Activated CD8-positive, alpha-beta memory T cell treated with anti-CD3 and anti-CD28 coated beads for 24 hours (primary cell): ENCODE measurements at regions not wholly inside any gene's neighbourhood (a gene's known extent, or its start where the extent isn't known, plus 50 kb on each side); places are given as distances from the start of the nearest gene placed in this dataset.

ENCODE experiments used
- DNase-seq: peaks from one replicate; pipeline ENCODE4 v3.0.0-alpha.2; 2020

DNA sequence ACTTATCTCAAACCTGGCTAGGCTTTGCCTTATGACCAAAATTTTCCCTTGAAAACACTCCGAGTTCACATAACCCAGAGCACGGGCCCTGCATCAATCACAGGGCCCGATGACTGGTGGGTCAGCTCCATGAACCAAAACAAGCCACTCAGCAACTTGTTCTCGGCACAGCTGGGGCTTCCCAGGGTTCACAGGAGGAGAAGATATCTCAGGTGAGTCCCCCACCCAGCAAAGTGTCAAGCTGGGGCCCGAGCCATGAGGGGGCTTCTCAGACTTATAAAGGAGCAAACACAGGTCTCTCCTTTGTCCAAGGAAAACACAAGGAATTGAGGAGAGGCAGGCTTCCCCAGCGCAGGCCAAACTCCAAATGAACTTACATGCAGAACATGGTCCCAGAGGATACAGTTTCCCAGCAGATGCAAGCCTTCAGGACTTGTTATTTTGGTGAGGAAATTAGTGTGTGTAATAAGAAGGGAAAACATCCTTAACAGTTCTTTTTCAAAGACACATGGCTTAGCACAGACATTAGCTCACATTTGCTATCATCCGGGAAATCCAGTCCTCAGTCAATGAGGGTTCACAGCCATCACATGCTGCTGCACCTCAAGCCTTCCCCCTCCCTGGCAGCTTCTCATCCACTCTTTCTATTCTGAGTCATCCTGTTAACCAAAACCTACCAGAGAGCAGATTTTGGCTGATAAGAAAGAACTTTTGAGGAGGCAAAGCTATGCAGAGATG is 98.1 kb upstream of the NFIA start:
- no peak for DNase-seq

- DNase-seq = no peak
Measured at GRCh38 chr1:60983701-60984061, 98.7 kb upstream of the NFIA start.

- DNase-seq = no peak
Measured at GRCh38 chr1:60982539-60982938, 99.8 kb upstream of the NFIA start.

DNA sequence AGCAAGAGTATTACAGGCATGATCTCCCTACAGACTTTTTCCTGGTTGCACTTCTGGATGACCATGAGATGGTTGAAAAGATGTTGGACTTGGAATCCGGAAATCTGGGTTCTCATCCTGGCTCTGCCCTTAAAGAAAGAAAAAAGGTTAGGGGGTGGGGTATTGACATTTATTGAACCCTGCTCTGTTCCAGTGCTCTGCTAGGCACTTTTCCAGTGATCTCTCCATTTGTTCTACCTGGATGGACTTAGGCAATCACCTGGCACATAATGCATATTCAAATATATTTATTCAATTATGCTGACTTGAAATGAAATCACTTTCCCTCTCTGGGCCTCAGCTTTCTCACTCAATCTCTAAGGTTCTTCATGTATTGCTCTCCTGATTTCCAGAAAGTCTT is 101.0 kb upstream of the NFIA start:
- no peak for DNase-seq

DNA sequence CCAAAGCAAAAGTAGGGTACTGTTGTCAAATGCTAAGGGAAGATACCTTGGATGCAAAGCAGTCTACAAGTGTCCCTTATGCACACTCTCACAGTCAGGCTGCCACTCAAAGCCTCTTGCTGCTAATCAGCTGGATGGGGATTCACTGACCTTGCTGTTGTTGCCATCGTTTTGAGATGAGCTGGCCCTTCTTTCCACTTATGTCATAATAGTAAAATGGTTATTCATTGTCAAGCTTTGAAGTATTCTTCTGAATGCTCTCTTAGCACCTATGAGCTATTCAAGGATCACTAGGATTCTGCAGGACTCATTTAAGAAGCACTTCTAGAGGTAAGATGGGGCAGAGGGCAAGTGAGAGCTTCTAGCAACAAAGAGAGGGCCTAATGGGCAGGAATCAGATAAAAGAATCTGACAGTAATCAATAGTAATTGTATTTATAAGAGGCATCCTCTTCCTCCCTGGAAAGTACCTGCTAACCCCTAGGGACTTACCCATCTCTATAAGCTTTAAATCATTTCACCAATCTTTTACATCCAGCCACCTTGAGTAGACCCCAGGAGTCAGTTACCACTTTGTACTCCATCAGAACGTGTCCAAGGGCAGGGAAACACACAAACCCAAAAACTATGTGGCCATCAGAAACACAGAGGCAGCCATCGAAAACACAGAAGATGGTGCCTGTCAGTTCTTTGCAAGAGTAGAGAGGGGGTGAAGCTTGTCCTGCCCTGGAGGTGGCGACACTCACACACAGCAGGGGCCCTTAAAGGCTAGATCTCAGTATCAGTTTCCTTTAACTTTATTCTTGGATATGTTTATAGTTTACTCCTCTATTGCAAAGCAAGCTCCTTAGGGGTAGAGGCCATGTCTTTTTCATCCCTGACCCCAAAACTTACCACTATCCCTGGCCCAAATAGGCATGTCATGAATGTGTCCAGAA is 103.7 kb upstream of the NFIA start:
- DNase-seq = peak; percentile 56

DNA sequence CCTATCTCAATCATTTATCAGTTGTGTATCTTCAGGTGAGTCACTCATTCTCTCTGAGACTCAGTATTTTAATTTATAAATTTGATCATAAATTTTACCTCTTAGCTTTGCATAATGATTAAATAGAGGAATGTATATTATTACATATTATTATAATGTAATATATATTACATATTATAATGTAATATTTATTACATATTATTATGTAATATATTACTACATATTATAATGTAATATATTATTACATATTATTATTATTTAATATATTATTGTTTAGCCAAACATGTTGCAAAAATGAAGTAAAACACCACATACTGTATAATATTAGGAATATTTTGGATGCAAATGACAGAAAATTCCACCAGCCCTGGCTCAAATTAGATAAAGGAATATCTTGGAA is 104.7 kb upstream of the NFIA start:
- no peak for DNase-seq

DNA sequence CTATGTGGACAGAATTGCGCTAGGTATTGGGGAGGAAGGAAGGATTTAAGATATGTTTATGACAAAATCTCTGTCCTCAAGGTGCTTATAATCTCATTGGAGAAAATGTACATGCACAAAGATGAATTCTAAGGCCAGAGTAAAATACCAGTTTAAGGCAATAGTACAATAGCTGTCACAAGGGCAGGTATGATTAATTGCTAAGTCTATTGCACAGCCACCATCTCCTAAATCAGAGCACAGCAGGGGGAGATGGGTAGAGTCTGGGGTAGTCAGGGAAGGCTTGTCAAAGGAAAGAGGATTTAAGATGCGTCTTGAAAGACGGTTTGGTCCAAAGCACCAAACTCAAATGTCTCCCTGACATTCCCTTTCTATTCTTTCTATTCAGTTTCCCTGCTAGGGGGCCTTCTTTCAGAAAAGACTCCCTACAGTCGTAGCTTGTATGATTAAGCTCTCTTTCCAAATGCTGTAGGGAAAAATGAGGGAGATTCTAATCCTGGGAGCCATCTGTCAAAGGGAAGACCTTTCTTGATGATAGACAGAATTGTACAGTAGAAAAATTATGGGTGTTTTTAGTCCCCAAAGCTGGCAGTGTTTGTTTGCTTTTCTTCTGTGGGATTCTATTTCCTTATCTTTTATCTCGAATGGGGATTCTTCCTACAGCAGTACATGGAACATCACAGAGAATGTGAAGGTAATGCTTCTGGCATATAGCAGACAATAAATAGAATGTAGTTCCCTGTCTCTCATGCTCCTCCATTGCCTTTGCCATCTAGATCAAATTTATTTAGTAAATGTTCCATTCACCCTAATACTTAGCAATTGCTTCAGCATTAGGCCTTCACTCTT is 107.6 kb upstream of the NFIA start:
- DNase-seq = no peak

GRCh38 chr1:60973668-60974067 is 108.7 kb upstream of the NFIA start:
- no peak for DNase-seq

DNA sequence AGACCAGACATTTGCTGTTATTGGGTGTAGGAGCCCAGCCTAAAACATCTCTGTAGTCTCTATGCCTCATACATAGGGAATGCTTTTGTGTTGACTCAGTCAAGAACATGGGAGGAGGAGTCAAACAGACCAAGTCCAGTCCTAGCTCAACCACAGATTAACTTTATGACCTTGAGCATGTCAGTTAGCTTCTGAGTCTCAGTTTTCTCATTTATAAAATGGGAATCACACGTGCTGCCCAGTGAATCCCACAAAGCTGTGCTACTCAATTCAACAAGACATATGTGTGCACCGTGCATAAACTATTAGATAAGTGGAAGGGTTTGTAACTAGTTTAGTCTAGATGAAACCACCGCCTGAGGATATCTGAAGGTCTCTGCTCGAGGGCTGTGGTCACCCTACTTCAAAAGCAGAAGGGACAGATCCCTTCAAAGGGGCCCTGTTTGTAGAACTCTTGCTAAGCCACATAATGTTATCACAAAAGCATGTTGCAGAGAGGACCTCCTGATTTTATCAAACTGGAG is 109.5 kb upstream of the NFIA start:
- no peak for DNase-seq

GRCh38 chr1:60971330-60971729 is 111.0 kb upstream of the NFIA start:
- DNase-seq = no peak

- DNase-seq = no peak
Measured at GRCh38 chr1:60969971-60970509, 112.3 kb upstream of the NFIA start.

DNA sequence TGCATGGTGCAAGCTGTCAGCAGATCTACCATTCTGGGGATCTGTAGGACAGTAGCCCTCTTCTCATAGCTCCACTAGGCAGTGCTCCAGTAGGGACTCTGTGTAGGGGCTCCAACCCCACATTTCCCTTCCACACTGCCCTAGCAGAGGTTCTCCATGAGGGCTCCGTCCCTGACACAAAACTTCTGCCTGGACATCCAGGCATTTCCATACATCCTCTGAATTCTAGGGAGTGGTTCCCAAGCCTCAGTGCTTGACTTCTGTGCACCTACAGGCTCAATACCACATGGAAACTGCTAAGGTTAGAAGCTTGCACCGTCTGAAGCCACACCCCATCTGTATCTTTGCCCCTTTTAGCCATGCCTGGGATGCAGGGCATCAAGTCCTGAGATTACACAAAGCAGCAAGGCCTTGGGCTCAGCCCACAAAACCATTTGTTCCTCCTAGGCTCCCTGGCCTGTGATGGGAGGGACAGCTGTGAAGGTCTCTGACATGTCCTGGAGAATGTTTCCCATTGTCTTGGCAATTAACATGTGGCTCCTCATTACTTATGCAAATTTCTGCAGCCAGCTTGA is 117.0 kb upstream of the NFIA start:
- DNase-seq = no peak

- DNase-seq = no peak
Measured at GRCh38 chr1:60963167-60963940, 119.0 kb upstream of the NFIA start.

- DNase-seq = no peak
Measured at GRCh38 chr1:60960891-60961461, 121.4 kb upstream of the NFIA start.

- DNase-seq = no peak
Measured at GRCh38 chr1:60959701-60960100, 122.7 kb upstream of the NFIA start.

- DNase-seq = no peak
Measured at GRCh38 chr1:60958001-60958400, 124.4 kb upstream of the NFIA start.

DNA sequence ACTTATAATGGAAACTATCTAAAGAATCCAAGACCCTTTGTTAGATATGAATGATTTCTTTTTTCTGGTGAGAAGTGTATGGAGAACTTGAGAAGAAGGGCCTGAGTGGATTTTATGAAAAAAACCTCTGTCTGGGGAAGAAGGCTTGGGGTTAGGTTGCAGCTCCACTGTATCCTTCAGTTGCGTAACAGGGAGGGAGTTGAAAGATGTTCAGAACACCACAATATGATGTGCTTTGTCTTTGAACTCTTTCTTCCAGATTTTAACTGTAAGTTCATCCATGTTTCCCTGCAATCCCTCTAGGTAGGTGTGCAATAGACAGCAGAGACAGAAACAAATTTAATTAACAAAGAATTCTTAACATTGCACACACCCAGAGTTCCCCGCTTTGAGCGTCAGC is 125.8 kb upstream of the NFIA start:
- DNase-seq = no peak

GRCh38 chr1:60952612-60953111 is 129.7 kb upstream of the NFIA start:
- no peak for DNase-seq

- no peak for DNase-seq
Measured at GRCh38 chr1:60950224-60951063, 131.9 kb upstream of the NFIA start.

DNA sequence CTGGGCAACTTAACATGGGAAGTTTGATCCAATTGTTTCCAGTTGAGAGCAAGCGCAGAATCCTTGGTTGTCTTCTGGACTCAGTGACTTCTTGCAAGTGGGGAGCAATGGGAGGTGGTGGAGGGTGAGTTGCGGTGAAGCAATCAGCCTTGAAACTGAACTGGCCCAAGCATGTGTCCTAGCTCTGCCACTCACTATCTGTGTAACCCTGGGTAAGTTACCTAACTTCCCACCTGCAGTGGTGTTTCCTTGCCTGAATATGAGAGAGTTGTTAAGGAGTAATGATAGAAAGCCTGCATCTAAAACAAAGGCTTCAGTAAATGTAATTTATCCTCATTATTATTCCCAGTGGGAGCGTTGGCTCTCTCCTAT is 132.5 kb upstream of the NFIA start:
- DNase-seq = no peak
